SU-DHL-6 (cell line): ENCODE measurements at regions not wholly inside any gene's neighbourhood (a gene's known extent, or its start where the extent isn't known, plus 50 kb on each side); places are given as distances from the start of the nearest gene placed in this dataset.
"Not testable (repeated sequence)": the region's sequence is repeated elsewhere in the genome, so short reads cannot be mapped to it uniquely, and the experiment has no call there.

Source experiments
- H2AFZ ChIP-seq: fragments of 200-600 bp; sonication (generic); 2 replicates; pipeline ENCODE4 v1.6.1; 2014; ENCODE audit warnings: low read depth, mild to moderate bottlenecking, moderate library complexity, mixed read lengths, antibody characterized with exemption, low read length; ENCODE audit not compliant: severe bottlenecking
- H3F3A ChIP-seq: fragments of 200-600 bp; shearing (Covaris generic); 2 replicates; pipeline ENCODE4 v1.6.0; 2016; ENCODE audit warnings: antibody characterized with exemption, mild to moderate bottlenecking; ENCODE audit not compliant: insufficient read depth
- H3K27ac ChIP-seq: fragments of 200-600 bp; sonication (generic); 2 replicates; pipeline ENCODE4 v1.5.1; 2016; ENCODE audit warnings: low read depth, mild to moderate bottlenecking, low read length, moderate library complexity, mixed read lengths
- H3K27me3 ChIP-seq: fragments of 200-600 bp; sonication (generic), shearing (Covaris generic); 2 replicates; pipeline ENCODE4 v1.6.0; 2014; ENCODE audit warnings: mild to moderate bottlenecking, low read length
- H3K36me3 ChIP-seq: fragments of 200-600 bp; sonication (generic); 2 replicates; pipeline ENCODE4 v1.6.1; 2014; ENCODE audit warnings: mild to moderate bottlenecking, low read length, mixed read lengths
- H3K4me2 ChIP-seq: fragments of 300-600, 200-600 bp; shearing (Covaris generic), sonication (generic); 2 replicates; pipeline ENCODE4 v1.6.0; 2014; ENCODE audit warnings: low read length, low read depth, mild to moderate bottlenecking; ENCODE audit not compliant: poor library complexity, severe bottlenecking
- H3K4me3 ChIP-seq: fragments of 200-600 bp; sonication (generic); 2 replicates; pipeline ENCODE4 v1.5.1; 2014; ENCODE audit warnings: antibody characterized with exemption, low read length, mild to moderate bottlenecking, mixed read lengths; ENCODE audit not compliant: insufficient read depth, poor library complexity, severe bottlenecking
- H3K79me2 ChIP-seq: fragments of 200-600 bp; sonication (generic); 2 replicates; pipeline ENCODE4 v1.6.1; 2014; ENCODE audit warnings: mild to moderate bottlenecking, low read length, moderate library complexity; ENCODE audit not compliant: insufficient read depth
- H3K9ac ChIP-seq: fragments of 200-600 bp; sonication (generic); 2 replicates; pipeline ENCODE4 v1.7.0; 2014; ENCODE audit warnings: mild to moderate bottlenecking, low read length
- H3K9me2 ChIP-seq: fragments of 200-600 bp; sonication (generic); replicated peaks from 2 replicates; pipeline ENCODE4 v1.6.1; 2014; ENCODE audit warnings: low read length; ENCODE audit not compliant: insufficient read depth
- H3K9me3 ChIP-seq: fragments of 200-600 bp; sonication (generic); 2 replicates; pipeline ENCODE4 v1.6.1; 2014; ENCODE audit warnings: low read length, mixed read lengths; ENCODE audit not compliant: insufficient read depth
- H4K20me1 ChIP-seq: fragments of 200-600 bp; sonication (generic); 2 replicates; pipeline ENCODE4 v1.6.1; 2014; ENCODE audit warnings: low read depth, mild to moderate bottlenecking, antibody characterized with exemption, low read length, moderate library complexity, mixed read lengths
- CTCF ChIP-seq: fragments of 200-600 bp; sonication (generic); IDR thresholded peaks from one replicate; pipeline ENCODE4 v1.5.1; 2017; ENCODE audit warnings: antibody characterized with exemption, mild to moderate bottlenecking, low read length, moderate library complexity; ENCODE audit not compliant: insufficient read depth, poor library complexity, severe bottlenecking
- EZH2phosphoT487 ChIP-seq: fragments of 200-600 bp; sonication (generic), shearing (Covaris generic); conservative IDR thresholded peaks from 2 replicates; pipeline ENCODE4 v1.6.1; 2018; ENCODE audit warnings: mild to moderate bottlenecking, antibody characterized with exemption, low read length, moderate library complexity, mixed read lengths

- TF ChIP-seq EZH2phosphoT487 (no peak), CTCF (no peak)
- Histone ChIP-seq H3K9me3 (no peaks in the 10 kb centered on the region), H3K36me3 (no peaks in the 10 kb centered on the region), H3K27ac (no peak overlapping the region), H3K9me2 (no peaks in the 10 kb centered on the region), H2AFZ (no peak overlapping the region), H3K4me3 (no peak overlapping the region), H3K27me3 (no peaks in the 10 kb centered on the region), H3K4me2 (no peak overlapping the region), H3F3A (no peaks in the 10 kb centered on the region), H3K79me2 (no peaks in the 10 kb centered on the region), H4K20me1 (no peaks in the 10 kb centered on the region), H3K9ac (no peak overlapping the region)
Measured at GRCh38 chr16:13351601-13352217, 450.3 kb downstream of the SHISA9 start.

- H3K9ac ChIP-seq, H3K9me3 ChIP-seq, H3K9me2 ChIP-seq, H3K4me2 ChIP-seq, H3K36me3 ChIP-seq, H3F3A ChIP-seq, H4K20me1 ChIP-seq, H3K27ac ChIP-seq, H3K27me3 ChIP-seq, H2AFZ ChIP-seq, H3K4me3 ChIP-seq, H3K79me2 ChIP-seq: not testable (repeated sequence)
Measured at GRCh38 chr16:13352796-13353195, 451.4 kb downstream of the SHISA9 start.

- not testable (repeated sequence) for H3K9ac ChIP-seq
Measured at GRCh38 chr16:13357842-13358241, 456.4 kb downstream of the SHISA9 start.

GRCh38 chr16:13359835-13360234, 458.4 kb downstream of the SHISA9 start:
- Histone ChIP-seq H2AFZ (no peak overlapping the region), H3F3A (no peaks in the 10 kb centered on the region), H3K27me3 (no peaks in the 10 kb centered on the region), H3K9me3 (peaks cover 8% of the 10 kb centered on the region; the same call in 1 of the 2 replicates), H4K20me1 (no peaks in the 10 kb centered on the region), H3K4me3 (no peak overlapping the region), H3K4me2 (no peak overlapping the region), H3K9ac (no peak overlapping the region), H3K27ac (no peak overlapping the region), H3K9me2 (no peaks in the 10 kb centered on the region), H3K79me2 (no peaks in the 10 kb centered on the region), H3K36me3 (peaks cover 7% of the 10 kb centered on the region; the same call in 1 of the 2 replicates)
- no peak for TF ChIP-seq CTCF
- no peak for TF ChIP-seq EZH2phosphoT487

More at GRCh38 chr16:13357842-13358241, 456.4 kb downstream of the SHISA9 start:
- H3K4me2 ChIP-seq, H3K27me3 ChIP-seq, H4K20me1 ChIP-seq, H3K36me3 ChIP-seq, H3K79me2 ChIP-seq, H3K9me2 ChIP-seq, H3F3A ChIP-seq, H2AFZ ChIP-seq, H3K27ac ChIP-seq, H3K4me3 ChIP-seq, H3K9me3 ChIP-seq: not testable (repeated sequence)
